ENCODE measurements at regions not wholly inside any gene's neighbourhood (a gene's known extent, or its start where the extent isn't known, plus 50 kb on each side); places are given as distances from the start of the nearest gene placed in this dataset.

DNA sequence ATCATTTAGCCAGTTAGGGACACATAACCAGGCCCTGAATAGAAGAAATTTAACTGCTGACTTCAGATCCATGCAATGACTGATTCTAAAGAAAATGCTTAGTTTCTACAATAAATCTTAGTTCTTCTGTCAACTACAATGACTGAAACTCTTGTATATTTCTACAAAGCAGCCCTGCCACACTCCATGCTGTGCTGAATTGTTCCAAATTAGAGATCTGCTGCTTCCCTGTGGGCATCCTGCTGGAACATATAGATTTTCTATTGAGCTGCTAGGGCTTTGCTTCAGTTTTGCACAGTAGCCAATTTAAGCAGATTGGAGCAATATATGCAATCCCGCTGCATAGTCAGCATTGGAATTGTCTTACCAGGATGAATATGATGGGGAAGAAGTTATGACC lies 312.8 kb upstream of the SMIM31 start:
- peak in 1 of 3 experiments; percentile 21 for DNase-seq

DNA sequence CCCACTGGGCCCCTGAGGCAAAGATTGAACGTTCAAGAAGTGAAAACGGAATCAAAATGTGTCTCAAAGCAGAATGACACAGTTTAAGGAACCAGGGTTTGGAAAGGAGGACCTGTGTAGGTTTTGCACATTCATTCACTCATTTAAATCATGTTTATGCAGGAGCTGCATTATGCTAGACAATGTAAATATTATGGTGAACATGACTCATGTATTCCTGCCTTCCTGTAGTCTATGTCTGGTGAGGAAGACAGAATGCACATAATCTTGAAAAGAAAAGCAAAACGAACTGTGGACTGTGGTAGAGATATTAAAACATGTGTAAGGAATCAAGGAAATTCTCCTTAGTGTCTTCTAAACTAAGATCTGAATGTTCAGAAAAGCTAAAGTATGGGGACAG lies 311.8 kb upstream of the SMIM31 start:
- DNase-seq, result no peak

DNA sequence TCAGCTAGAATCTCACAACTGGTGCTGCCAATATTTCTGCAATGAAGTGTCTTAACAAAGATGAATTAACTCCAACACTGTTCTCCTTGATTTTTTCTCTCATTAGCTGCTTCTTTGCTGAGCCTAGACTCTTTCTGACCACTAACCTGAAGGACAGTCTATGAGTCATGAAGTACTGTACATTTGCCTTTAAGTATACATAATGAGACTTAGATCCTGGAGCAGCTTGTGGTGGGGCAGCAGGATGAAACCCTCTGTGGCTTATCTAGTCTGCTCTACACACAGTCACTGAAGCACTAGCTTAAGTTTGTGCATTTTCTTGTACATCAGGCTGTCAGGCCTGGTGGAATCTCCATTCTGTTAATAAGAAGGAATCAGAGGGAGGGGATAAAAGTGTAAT lies 307.4 kb upstream of the SMIM31 start:
- no peak for DNase-seq

DNA sequence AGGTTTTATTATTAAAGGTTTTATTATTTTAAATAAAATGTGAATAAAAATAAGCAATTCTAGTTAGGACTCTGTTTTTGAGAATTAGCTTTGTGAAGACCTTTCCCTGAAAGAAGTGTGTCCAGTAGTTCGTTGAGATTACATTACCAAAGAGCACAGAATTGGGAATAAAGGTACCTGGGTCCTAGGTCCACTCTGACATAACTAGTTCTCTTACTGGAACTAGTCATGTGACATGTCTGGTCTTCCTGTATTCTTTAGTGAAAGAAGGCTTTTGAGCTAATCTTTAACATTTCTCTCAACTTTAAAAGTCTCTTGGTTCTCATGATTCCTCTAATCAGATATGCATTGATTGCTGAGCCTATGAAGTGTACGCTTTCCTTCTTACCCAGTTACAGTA lies 292.0 kb upstream of the SMIM31 start:
- DNase-seq, result no peak

DNA sequence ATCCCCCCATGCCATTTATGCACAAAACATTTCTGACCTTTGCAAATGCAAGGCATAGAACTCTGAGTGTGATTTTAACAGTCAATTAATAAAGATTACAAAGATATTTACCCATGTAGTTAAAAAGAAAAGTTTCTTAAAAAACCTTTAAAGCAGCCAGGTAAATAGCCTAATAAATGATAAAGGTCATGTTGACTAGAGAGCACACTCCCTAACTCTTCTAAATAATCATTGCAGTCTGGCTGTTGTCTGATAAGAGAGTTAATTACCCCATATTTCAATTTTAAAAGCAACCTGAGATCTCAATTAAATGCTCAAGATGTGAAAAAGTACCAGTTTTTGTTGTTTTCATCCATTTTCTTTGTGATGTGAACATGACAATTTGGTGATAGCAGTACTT lies 291.5 kb upstream of the SMIM31 start:
- no peak for DNase-seq

DNA sequence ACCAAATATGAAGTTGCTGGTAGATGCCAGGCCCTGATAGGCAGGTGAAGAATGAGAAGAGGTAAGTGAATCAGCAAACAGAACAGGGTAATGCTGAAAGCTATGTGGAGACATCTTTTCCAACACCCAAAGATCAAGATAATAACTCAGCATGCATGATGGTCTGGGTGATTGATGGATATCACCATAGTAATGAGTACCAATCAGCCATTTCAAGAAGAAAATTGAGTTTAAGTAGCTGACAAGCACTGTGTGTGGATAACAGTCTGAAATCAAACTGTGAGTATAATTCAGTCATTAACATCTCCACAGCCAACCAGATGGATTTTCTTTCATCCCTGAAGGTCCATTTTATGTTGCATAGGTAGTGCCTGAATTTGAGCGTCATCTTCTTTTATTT lies 289.6 kb upstream of the SMIM31 start:
- peak in 1 of 3 experiments; percentile 58 for DNase-seq

DNA sequence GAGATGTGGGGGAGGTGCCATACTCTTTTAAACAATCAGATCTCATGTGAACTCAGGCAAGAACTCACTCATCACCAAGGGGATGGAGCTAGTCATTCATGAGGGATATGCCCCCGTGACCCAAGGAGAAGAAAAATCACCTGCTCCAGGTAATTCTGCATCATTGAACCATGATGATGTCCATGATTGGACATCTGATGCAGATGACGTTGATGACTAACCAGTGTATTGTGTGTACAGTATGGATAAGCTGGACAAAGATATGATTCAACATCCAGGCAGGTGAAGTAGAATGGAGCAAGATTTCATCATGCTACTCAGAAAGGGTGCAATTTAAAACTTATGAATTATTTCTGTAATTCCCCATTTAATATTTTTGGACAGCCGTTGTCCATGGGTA lies 286.4 kb upstream of the SMIM31 start:
- no peak for DNase-seq

DNA sequence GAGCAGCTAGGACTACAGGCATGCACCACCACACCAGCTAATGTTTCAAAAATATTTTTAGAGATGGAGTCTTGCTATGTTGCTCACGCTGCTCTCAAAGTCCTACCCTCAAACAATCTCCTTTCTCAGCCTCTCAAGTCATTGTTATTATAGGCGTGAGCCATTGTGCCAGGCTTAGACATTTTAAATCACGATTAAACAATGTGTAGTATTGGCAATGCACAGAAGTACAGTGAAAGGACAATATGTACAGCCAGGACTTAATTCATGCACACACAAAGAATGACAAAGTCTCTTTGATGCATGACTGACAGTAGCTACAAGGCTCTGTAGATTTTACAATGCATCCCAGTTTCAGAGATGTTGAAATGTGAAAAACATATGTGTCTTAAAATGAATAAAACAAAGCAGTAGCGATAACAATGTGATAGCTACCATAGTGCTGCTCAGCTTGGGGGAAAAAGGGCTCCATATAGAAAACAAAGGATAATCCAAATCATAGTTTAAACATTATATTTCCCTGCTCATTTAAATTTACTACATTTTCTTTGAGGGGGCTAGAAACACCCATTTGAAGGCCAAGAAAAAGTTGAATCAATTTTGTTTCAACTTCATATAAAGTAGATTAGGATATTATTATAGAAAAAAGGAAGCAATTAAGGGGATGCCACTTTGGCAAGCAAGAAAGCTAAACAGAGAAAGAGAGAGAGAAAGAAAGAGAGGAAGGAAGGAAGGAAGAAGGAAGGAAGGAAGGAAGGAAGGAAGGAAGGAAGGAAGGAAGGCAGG lies 272.4 kb upstream of the SMIM31 start:
- no peak for DNase-seq

DNA sequence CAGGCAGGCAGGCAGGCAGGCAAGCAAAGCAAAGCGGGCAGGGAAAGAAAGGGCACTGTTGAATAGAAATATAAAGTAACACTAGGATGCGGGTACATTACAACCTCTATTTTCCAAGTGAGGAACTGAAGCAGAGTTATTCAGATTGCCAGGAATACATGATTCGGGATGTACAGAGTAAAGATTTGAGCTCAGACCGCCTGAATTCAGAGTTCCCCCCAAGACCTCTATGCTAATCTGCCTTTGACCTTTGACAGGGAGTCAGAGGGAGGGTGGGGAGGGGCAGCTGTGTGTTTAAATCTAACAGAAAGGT lies 271.9 kb upstream of the SMIM31 start:
- DNase-seq, result no peak

DNA sequence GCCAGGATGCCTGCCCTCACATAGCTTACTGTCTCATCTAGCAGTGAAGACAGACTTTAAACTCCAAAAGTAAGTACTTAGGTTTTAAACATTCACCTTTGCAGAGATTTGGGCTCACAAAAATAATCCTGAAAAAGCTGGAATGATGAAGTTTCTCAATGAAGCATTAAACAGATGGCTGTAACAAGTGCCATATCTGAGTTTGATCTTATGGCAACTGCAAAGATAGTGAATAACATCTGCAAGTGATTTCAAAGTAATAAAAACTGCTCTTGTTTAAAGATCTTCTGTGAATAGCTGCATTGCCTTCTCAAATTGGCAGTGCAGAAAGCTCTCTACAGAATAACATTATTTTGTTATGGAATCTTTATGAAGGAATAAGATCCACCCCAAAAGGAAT lies 271.2 kb upstream of the SMIM31 start:
- no peak for DNase-seq

DNA sequence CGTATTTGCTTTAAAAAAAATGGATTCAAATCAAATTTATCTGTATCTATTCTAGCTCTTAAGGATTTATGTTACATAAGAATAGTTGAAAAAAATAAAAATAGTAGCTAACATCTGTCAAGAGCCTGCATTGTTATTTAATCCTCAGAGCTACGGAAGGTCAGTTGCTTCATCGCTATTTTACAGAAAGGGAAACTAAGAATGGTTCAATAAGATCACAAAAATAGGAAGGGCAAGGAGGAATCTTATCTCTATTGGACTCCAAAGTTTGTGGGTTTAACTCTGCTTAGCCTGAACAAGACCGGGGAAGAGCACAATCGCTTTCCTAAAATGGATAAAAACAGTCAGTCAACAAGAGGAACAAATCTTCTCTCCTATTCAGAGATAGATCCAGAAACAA lies 270.2 kb upstream of the SMIM31 start:
- DNase-seq, result no peak

DNA sequence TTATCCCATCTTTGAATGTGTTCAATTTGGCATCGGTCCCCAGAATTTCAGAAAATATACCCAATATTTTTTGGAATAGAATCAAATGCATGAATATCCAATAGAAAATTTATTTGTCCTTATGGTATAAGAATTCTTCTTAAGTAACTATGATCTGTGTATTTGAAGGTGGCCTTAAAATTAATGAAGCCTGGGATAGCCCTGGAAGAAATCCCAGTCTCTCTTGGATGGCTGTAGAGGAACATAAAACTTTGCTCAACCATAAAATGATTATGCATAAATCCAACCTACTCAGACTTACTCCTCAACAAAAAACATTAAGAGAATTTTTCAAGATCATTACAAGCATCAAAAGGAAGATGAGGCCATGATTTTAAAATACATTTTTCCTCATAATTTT lies 269.4 kb upstream of the SMIM31 start:
- no peak for DNase-seq

DNA sequence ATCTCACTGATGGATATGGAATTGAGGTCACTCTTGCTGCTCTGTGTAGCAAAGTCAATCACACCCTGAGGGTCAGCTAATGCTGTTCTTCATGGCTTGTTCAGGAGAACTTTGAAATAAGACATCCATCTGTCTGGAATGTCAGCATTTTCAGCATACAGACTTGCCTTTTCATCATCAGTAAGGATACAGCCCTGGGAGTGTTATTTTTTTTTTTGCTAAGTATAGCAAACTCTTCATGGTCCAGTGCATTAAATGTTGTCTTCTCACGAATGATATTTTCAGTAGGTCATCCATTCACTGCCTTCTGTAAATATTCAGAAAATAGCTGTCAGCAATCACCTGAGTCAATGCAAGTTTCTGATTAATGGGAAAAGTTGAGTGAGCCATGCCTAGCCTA lies 268.8 kb upstream of the SMIM31 start:
- no peak for DNase-seq

DNA sequence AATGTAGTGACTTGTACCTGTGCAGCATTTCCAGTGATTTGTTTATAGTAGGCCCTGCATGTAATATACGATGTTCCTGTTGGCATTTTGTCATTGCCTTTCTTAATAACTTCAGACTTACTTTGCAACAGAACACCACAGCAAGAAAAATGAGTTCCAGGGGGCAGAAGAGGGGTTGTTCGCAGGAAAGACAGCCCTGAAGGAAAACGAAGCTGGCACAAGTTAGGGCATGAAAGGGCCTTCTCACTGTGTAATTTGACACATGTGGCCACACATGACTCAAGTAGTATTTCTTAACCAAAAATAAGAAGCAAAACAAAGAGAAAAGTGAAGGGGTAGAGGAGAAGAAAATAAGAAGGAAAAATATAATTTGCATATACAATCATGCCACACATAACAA lies 265.8 kb upstream of the SMIM31 start:
- DNase-seq, result no peak

DNA sequence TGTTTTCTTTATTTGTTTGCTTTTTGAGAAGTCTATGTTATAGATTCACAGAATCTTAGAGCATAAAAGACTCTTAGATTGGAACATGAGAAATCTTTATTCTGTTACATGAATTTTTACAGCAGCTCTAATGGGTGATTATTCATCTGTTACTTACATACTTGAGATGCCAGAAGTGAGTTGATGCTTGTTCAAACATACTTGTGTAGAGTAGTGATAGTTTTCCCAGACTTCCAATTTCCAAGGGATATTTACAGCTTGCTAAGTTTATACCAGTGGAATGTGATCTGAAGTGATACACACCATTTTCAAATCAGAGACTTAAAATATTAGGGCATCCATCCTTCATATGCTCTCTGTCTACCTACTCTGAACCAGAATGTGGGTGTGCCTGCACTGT lies 252.9 kb upstream of the SMIM31 start:
- DNase-seq, result no peak

DNA sequence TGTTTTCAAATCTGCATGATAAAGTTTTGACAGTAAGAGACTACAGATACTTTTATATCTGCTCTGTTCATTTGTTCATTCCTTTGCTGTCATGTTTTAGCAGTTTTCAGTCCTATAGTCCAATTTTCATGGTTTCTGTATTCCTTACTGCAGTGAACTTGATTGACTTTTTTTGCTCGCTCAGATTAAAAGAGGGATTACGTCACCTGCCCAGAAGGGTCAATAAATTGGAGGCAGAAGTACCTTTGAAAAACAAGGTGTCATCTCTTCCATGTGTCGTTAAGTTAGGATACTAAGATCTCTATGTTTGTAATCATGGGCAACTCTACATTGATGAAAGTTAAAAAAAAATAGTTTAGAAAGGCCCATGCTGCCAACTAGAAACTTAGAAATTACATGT lies 250.1 kb upstream of the SMIM31 start:
- DNase-seq, result no peak

DNA sequence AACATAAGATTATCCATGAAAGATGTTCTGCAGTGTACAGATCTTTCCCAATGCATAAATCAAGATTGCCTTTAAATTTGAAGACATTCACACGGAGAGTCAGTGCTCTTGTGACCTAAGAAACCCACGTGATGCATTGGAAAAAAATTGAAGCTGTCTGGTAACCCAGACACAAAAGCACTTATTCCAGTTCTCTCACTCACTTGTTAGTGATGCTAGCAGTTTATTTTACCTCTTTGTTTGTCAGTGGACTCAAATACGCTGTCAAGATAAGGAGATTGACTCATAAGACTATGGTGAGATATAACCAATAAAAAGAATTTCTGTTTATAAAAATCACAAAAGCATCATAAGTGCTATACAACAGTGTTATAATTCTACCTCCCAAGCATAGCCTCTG lies 245.8 kb upstream of the SMIM31 start:
- no peak for DNase-seq

DNA sequence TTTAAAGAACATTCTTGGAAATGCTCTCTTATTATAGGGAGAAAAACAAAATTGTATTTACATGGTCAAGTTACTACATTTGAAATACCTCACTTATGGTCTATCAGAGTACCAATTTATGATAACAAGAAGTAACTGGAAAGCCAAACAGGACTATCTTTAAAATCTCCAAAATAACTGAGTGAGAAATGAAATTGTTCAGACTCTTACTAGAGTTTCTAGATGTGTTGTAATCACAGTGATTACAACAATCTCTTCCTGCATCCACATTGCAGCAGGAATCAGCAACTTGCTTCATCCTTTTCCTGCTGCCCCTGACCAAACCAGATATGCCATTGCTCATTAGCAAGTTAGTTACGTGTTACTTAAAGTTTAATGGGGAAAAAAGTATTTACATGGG lies 245.2 kb upstream of the SMIM31 start:
- no peak for DNase-seq

DNA sequence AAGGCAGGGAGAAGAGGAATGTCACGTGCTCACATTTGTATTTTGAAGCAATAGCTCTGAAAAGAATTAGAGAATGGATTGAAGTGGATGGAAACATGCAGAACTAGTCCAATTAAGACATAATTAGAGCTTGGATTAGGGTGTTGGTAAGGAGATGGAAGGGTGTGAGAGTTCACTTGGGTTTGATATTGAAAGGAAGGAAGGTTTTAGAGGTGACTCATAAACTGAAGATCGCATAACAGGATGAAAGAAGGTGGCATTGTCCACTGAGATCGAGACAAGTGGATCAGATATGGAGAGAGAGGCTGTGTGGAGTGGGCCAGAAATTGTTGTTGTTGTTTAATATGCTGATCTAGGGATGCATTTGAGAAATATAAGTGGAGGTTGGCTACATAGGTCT lies 244.0 kb upstream of the SMIM31 start:
- DNase-seq, result no peak

DNA sequence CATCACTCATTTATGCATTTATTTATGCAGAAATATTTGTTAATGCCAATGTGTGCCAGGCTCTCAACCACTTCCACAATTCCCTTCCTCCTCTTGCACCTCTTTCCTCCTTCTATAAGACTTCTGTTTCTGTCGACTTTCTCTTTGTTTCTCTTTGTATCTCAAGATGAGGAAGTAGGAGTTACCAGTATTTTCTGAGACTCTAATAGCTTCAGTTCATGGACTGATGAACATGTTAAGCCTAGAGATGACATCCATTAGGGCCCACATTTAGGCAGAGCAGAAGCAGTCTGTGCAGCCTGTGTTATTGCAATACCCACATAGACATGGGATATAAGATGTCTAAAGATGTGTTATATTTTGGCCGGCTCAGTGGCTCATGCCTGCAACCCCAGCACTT lies 241.8 kb upstream of the SMIM31 start:
- no peak for DNase-seq

DNA sequence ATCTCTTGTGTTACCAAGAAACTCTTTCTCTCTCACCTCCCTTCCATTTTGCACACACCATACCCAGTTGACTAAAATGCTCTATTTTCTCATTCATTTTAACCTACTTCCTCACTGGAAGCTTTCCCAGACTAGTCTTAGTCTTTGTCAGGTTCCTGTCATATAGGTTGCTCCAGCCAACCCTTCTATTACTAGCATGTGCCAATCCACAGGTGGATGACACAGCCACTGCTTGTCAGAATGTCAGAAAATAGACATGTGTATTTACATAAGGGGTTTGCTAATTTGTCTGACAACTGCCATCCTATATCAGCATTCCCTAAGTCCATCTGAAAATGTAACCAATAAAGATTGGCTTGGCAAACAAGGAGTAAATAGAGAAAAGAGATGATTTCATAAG lies 239.2 kb upstream of the SMIM31 start:
- no peak for DNase-seq

DNA sequence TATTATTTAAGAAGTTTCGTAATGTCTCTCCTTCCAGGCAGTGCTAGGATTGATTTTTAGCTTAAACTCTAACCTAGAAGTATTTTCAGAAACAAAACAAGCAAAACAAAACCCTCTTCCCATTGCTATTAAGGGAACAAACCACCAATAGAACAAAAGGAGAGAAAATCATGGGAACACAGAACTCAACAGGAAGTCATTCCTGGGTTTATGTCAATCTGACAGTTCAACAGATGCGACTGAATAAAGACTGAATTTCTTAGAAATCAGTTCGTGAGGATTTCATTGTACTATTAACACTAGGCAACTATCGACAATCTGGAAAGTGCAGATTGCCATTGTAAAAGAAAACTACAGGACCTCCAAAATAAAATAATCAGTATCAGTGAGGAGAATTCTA lies 229.1 kb upstream of the SMIM31 start:
- DNase-seq, result no peak

DNA sequence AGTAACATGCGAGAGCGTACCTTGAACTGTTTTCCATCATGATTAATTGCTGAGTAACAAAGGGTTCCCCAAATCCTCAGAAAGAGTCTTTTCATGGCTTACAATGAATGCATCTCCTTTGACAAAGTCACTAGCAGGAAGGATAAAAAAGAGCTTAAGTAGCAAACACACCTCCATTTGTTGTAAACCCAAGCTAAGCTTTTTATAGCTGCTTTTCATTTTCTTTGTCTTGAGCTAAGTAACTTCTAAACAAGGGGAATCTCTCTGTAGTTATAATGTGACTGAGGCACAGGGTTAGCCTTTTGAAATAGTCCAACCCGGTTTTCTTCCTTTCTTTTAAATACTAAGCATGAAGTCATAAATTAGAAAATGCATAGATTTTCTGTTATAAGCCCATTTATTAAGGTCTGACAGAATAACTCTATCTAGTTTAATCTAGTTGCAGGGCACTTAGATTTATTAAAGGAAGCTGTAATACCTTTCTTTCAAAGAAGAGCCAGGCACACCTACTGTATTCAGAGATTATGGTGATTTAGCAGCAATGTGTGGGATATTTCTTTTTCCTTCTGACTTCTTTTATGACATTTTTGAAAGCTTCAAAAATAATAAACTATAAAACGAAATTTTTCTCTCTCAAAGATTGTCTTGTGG lies 226.9 kb upstream of the SMIM31 start:
- no peak for DNase-seq

DNA sequence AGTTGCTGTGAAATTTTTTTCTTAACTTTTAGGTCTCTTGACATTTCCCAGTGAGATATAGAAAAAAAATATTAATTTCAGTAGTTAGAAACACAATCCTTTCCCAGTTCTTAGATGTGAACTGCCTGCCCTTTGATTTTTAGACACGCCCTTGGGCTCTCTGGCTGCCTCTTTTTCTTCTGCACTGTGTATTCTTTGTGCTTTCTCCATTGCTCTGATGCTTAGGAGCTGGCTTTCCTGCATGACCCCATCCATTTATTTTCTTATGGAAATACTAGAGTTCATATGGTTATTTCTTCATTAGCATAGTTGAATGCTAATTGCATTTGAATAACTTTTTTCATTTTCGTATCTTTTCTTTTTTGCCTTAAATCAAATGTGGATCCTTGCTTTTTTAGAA lies 224.9 kb upstream of the SMIM31 start:
- DNase-seq, result no peak

DNA sequence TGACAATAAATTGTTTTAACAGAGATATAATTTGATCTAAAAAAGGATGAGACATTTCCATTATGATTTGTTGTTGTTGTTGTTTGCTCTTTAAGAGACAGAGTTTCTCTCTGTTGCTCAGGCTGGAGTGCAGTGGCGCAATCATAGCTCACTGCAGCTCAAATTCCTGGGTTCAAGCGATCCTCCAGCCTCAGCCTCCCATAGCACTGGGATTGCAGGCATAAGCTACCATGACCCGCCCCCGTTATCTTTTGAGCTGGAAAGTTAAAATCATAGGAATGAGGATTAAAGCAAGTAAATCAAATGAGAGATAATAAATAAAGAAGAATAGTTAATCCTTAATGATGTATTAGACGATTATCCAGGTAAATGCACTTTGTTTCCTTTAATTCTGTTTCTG lies 224.4 kb upstream of the SMIM31 start:
- no peak for DNase-seq

All from NCI-H1417 (cell line).